ENCODE measurements at regions not wholly inside any gene's neighbourhood (a gene's known extent, or its start where the extent isn't known, plus 50 kb on each side); places are given as distances from the start of the nearest gene placed in this dataset.

DNA sequence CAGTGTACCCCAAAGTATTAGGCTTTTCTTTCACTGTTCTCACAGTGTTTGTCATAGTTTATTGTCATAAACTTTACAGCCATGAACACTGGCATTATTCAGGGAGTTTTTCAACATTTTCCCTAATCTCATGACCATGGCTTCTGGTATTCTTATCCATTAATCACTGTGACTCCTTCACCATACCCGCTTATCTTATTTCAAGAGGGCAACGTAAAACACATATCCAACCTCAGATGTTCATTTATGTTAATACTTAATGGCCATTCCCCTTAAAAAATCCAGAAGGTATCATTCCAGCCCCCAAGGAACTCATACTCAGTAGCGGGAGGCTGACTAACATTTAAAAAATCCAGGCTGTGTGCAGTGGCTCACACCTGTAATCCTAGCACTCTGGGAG lies 78.5 kb upstream of the RGS4 start:
- TF ChIP-seq, protein P1, sequence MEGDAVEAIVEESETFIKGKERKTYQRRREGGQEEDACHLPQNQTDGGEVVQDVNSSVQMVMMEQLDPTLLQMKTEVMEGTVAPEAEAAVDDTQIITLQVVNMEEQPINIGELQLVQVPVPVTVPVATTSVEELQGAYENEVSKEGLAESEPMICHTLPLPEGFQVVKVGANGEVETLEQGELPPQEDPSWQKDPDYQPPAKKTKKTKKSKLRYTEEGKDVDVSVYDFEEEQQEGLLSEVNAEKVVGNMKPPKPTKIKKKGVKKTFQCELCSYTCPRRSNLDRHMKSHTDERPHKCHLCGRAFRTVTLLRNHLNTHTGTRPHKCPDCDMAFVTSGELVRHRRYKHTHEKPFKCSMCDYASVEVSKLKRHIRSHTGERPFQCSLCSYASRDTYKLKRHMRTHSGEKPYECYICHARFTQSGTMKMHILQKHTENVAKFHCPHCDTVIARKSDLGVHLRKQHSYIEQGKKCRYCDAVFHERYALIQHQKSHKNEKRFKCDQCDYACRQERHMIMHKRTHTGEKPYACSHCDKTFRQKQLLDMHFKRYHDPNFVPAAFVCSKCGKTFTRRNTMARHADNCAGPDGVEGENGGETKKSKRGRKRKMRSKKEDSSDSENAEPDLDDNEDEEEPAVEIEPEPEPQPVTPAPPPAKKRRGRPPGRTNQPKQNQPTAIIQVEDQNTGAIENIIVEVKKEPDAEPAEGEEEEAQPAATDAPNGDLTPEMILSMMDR (IDR thresholded peaks at IDR 0.05), result no peak
- TF ChIP-seq POLR2AphosphoS5 (IDR thresholded peaks at IDR 0.05) (no peak), POLR2A (IDR thresholded peaks at IDR 0.05) (no peak)

All from prostate gland (tissue), 2 donors.